ENCODE measurements at regions not wholly inside any gene's neighbourhood (a gene's known extent, or its start where the extent isn't known, plus 50 kb on each side); places are given as distances from the start of the nearest gene placed in this dataset.

DNA sequence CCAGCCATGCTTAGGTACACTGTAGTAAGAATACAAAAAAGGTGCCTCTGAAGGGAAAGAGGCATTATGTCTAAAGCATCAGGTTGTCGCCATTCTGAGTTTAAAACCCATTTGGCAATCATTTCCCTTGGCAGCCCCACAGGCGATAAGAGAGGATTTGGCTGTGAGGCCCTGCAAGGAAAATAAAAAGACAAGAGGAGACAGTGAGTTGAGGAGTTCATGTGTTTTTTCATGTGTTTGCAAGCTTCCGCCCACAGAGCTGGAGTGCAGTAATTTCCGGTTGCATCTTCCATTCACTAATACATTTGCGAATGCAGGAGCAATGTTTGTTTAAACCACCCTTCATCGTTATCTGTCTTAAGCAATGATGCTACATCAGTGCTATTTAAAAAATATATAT, 138.5 kb upstream of the SOX4 start:
- peak; percentile 31 for DNase-seq (ENCODE audit: low read depth, low spot score)
- in situ Hi-C loops (cut with HindIII; ENCODE audit: low sequenced_read_pairs), result no loop called here
- TF ChIP-seq, protein P1, sequence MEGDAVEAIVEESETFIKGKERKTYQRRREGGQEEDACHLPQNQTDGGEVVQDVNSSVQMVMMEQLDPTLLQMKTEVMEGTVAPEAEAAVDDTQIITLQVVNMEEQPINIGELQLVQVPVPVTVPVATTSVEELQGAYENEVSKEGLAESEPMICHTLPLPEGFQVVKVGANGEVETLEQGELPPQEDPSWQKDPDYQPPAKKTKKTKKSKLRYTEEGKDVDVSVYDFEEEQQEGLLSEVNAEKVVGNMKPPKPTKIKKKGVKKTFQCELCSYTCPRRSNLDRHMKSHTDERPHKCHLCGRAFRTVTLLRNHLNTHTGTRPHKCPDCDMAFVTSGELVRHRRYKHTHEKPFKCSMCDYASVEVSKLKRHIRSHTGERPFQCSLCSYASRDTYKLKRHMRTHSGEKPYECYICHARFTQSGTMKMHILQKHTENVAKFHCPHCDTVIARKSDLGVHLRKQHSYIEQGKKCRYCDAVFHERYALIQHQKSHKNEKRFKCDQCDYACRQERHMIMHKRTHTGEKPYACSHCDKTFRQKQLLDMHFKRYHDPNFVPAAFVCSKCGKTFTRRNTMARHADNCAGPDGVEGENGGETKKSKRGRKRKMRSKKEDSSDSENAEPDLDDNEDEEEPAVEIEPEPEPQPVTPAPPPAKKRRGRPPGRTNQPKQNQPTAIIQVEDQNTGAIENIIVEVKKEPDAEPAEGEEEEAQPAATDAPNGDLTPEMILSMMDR (IDR thresholded peaks at IDR 0.05; ENCODE audit: low read depth, low read length), result no peak
- no peak overlapping the region for H3K4me3 ChIP-seq (ENCODE audit: low read depth, low read length)

DNA sequence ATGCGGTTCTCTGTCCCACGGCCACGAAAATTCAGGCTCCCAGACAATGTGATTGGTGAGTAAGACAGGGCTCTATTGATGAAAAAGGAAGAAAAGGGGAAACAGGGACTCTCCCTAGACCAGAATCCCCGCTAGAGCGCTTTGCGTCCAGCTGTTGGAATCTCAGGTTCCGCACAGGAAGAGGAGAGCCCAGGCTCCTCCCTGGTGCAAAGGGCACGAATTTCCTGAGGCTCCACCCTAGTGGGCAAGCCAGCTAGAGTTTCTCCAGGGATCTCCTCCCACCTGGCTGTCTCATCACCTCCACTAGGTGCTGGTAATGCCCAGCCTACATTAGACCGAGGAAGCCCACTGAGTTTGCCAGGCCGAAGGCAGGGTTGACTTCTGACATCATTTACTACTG, 135.9 kb upstream of the SOX4 start:
- TF ChIP-seq, protein P1 (IDR thresholded peaks at IDR 0.05; ENCODE audit: low read depth, low read length), result no peak
- no peak for DNase-seq (ENCODE audit: low read depth, low spot score)
- H3K4me3 ChIP-seq (ENCODE audit: low read depth, low read length), result no peak overlapping the region
- in situ Hi-C loops (cut with HindIII; ENCODE audit: low sequenced_read_pairs), result no loop called here

DNA sequence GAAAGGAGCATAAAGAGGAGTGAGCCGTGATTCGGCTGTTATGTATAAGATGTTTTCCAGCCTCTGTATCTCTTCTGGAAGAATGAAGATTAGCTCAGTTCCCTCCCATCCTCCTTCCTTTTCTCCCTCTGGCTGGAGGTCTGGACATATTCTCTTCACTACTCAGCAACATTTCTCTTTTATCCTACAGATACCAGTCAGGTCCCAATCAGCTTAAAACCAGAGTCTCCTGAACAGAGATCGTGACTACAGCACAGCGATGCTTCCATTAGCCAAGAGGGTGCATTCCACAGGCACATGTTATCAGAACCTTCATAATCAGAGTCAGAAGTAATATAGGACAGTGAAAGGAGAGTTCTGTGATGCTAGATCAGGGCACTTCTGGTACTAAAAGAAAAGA, 133.9 kb upstream of the SOX4 start:
- DNase-seq (ENCODE audit: low read depth, low spot score), result no peak
- in situ Hi-C loops (cut with HindIII; ENCODE audit: low sequenced_read_pairs), result no loop called here
- TF ChIP-seq, protein P1 (IDR thresholded peaks at IDR 0.05; ENCODE audit: low read depth, low read length), result no peak
- H3K4me3 ChIP-seq (ENCODE audit: low read depth, low read length), result no peak overlapping the region

DNA sequence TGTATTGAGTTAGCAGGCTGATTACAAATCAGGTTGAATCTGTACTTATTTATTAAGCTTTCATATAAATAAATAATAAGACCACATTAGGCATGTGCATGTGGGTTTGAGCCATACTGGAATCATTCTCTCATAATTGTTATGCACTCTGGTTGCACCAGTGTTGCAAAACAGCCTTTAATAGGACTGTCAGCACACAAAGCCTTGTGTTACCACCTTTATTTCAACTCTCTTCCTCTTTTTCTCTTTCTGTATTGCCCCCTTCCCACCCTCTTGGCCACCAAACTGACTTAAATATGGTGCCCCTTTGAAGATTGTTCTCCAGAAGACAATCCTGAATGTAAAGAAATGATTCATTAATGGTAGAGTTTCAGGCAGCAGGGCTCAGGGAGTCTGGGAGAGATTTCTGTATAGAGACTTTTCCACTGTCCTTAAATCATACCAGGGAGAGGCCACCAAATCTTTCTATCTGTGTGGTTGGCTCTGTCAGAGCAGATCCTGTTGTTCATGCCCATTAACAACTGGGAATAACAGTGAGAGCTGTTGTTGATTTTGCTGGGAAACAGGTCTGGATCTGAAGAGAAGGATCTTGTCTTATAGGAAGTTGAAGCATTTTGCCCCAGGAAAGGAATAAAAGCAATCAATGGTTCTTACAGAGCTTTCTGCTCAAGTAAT, 131.6 kb upstream of the SOX4 start:
- DNase-seq (ENCODE audit: low read depth, low spot score), result no peak
- TF ChIP-seq, protein P1 (IDR thresholded peaks at IDR 0.05; ENCODE audit: low read depth, low read length), result no peak
- in situ Hi-C loops (cut with HindIII; ENCODE audit: low sequenced_read_pairs), result no loop called here
- no peak overlapping the region for H3K4me3 ChIP-seq (ENCODE audit: low read depth, low read length)

DNA sequence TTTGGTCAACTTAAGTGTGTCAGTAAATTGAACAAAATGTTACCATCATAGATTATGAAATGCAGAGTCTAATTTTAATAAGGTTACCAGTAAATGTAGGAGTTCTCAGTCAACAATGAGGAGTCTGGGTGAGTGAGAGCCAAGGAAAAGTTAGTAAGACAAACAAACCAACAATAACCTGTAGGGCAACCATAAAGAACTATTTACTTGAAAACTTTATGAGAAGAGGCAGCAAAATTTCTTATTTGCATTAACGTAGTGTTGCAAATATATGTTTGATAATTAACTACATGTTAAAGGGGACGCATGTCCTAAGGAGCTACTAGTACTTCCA, 131.1 kb upstream of the SOX4 start:
- TF ChIP-seq, protein P1 (IDR thresholded peaks at IDR 0.05; ENCODE audit: low read depth, low read length), result no peak
- in situ Hi-C loops (cut with HindIII; ENCODE audit: low sequenced_read_pairs), result no loop called here
- H3K4me3 ChIP-seq (ENCODE audit: low read depth, low read length), result no peak overlapping the region
- no peak for DNase-seq (ENCODE audit: low read depth, low spot score)

DNA sequence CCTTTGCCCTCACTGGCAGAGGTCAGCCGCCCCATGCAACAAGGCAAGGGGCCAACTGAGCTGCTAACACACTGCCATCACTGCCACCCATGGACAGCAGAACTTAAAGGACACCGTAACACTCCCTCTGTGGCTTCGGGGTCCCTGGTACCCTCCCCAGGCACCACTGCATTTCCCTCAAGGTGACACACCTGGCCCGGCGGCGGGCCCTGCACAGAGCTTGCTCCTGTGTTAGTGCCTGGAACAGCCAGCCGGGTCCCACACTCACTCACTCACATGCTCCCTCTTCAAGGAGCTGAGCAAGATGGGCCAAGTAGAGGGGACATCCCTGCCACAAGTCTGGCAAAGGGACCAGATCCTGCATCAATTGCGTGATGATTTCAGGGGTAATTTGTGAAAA, 126.5 kb upstream of the SOX4 start:
- DNase-seq (ENCODE audit: low read depth, low spot score), result no peak
- TF ChIP-seq, protein P1 (IDR thresholded peaks at IDR 0.05; ENCODE audit: low read depth, low read length), result no peak
- H3K4me3 ChIP-seq (ENCODE audit: low read depth, low read length), result no peak overlapping the region
- in situ Hi-C loops (cut with HindIII; ENCODE audit: low sequenced_read_pairs), result no loop called here

DNA sequence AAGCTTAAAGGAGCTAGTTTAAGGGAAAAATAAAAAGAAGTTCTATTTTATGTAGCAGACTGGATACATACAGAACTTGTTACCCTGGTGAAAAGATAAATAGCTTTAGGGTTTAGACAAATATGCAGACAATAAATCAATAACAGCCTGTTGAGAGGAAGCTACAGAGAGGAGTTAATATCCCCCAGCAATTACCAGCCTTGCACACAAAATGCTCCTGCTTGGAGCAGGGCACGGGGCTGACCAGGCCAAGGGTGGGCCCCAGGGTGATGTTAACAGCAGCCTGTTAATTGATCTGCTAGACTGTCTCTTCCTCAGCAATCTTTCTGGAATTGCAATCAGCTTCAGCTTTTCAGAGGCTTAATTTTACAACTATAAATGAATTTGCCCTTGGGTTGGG, 125.1 kb upstream of the SOX4 start:
- no peak overlapping the region for H3K4me3 ChIP-seq (ENCODE audit: low read depth, low read length)
- in situ Hi-C loops (cut with HindIII; ENCODE audit: low sequenced_read_pairs), result no loop called here
- TF ChIP-seq, protein P1 (IDR thresholded peaks at IDR 0.05; ENCODE audit: low read depth, low read length), result no peak
- DNase-seq (ENCODE audit: low read depth, low spot score), result no peak
